Esophagus (tissue), 2 donors: ENCODE measurements at regions not wholly inside any gene's neighbourhood (a gene's known extent, or its start where the extent isn't known, plus 50 kb on each side); places are given as distances from the start of the nearest gene placed in this dataset.
"Not testable (repeated sequence)": the region's sequence is repeated elsewhere in the genome, so short reads cannot be mapped to it uniquely, and the experiment has no call there.

Source experiments
- H3K27ac ChIP-seq, 2 donors: one replicate each; pipeline ENCODE4 v1.5.1; 2013; ENCODE audit warnings: low read depth in 2 of 2, mild to moderate bottlenecking in 2 of 2, inconsistent platforms in 1 of 2, low read length in 1 of 2, moderate library complexity in 1 of 2
- H3K27me3 ChIP-seq, 2 donors: one replicate each; pipeline ENCODE4 v1.6.1; 2013; ENCODE audit warnings: low read length in 2 of 2, control low read depth in 1 of 2, mild to moderate bottlenecking in 1 of 2; ENCODE audit not compliant: insufficient read depth in 2 of 2, control insufficient read depth in 1 of 2
- H3K36me3 ChIP-seq, 2 donors: one replicate each; pipeline ENCODE4 v1.6.1; 2013; ENCODE audit warnings: low read length in 1 of 2; ENCODE audit not compliant: control insufficient read depth in 2 of 2, insufficient read depth in 2 of 2
- H3K4me1 ChIP-seq, 2 donors: one replicate each; pipeline ENCODE4 v1.6.1; 2013; ENCODE audit warnings: low read length in 1 of 2; ENCODE audit not compliant: control insufficient read depth in 2 of 2, insufficient read depth in 2 of 2
- H3K4me3 ChIP-seq, 2 donors: one replicate each; pipeline ENCODE4 v1.5.1; 2013; ENCODE audit warnings: low read length in 2 of 2, mild to moderate bottlenecking in 2 of 2, low read depth in 1 of 2, moderate library complexity in 1 of 2
- H3K9me3 ChIP-seq, 2 donors: one replicate each; pipeline ENCODE4 v1.6.1; 2013; ENCODE audit warnings: mild to moderate bottlenecking in 2 of 2, low read depth in 1 of 2, low read length in 1 of 2, moderate library complexity in 1 of 2; ENCODE audit not compliant: control insufficient read depth in 2 of 2, insufficient read depth in 1 of 2
- WGBS, 2 donors: extraction: QIAGEN DNeasy Blood & Tissue Kit; methylation state at CpG; one replicate each; pipeline ENCODE4 v1.1.7; 2013; 5-methylcytosine and 5-hydroxymethylcytosine counted together
- donor health status: healthy with polysubstance abuse.
- donor health status: Bipolar disorder and iron deficiency.

- H3K27ac ChIP-seq, H3K27me3 ChIP-seq, H3K4me3 ChIP-seq, H3K4me1 ChIP-seq, H3K9me3 ChIP-seq, H3K36me3 ChIP-seq: not testable (repeated sequence)
- WGBS, 2 donors: 98 to 100% methylated on average over 1 of the region's 1 CpG
Observed at GRCh38 chr5:97234380-97234779, 51.3 kb upstream of the RIOK2 start.

GRCh38 chr5:97242341-97242740 lies 59.3 kb upstream of the RIOK2 start:
- H3K4me3 ChIP-seq: no peak overlapping the region
- no peaks in the 10 kb centered on the region for H3K36me3 ChIP-seq
- H3K4me1 ChIP-seq: no peaks in the 10 kb centered on the region
- H3K27me3 ChIP-seq: no peaks in the 10 kb centered on the region
- 74 to 76% methylated on average over 3 of the region's 3 CpGs for WGBS, 2 donors
- H3K9me3 ChIP-seq: no peaks in the 10 kb centered on the region
- no peak overlapping the region for H3K27ac ChIP-seq

- Histone ChIP-seq H3K4me1 (no peaks in the 10 kb centered on the region), H3K27me3 (no peaks in the 10 kb centered on the region), H3K9me3 (no peaks in the 10 kb centered on the region), H3K4me3 (no peak overlapping the region), H3K36me3 (no peaks in the 10 kb centered on the region), H3K27ac (no peak overlapping the region)
- WGBS, 2 donors: 35 to 64% methylated on average over 2 of the region's 2 CpGs
Observed at GRCh38 chr5:97243353-97243752, 60.3 kb upstream of the RIOK2 start.

- Histone ChIP-seq H3K4me3 (no peak overlapping the region), H3K9me3 (no peaks in the 10 kb centered on the region), H3K36me3 (no peaks in the 10 kb centered on the region), H3K4me1 (no peaks in the 10 kb centered on the region), H3K27ac (no peak overlapping the region), H3K27me3 (no peaks in the 10 kb centered on the region)
- WGBS, 2 donors: 77 to 82% methylated on average over 9 of the region's 9 CpGs
Observed at GRCh38 chr5:97245386-97245785, 62.3 kb upstream of the RIOK2 start.

GRCh38 chr5:97250113-97250512 lies 67.1 kb upstream of the RIOK2 start:
- H3K27ac ChIP-seq: no peak overlapping the region
- no peak overlapping the region for H3K4me3 ChIP-seq
- H3K36me3 ChIP-seq: no peaks in the 10 kb centered on the region
- H3K27me3 ChIP-seq: no peaks in the 10 kb centered on the region
- H3K4me1 ChIP-seq: no peaks in the 10 kb centered on the region
- no peaks in the 10 kb centered on the region for H3K9me3 ChIP-seq

GRCh38 chr5:97266076-97266475 lies 83.0 kb upstream of the RIOK2 start:
- H3K27ac ChIP-seq: no peak overlapping the region
- no peaks in the 10 kb centered on the region for H3K4me1 ChIP-seq
- H3K27me3 ChIP-seq: no peaks in the 10 kb centered on the region
- H3K9me3 ChIP-seq: no peaks in the 10 kb centered on the region
- no peak overlapping the region for H3K4me3 ChIP-seq
- H3K36me3 ChIP-seq: no peaks in the 10 kb centered on the region

GRCh38 chr5:97266576-97266975 lies 83.5 kb upstream of the RIOK2 start:
- 50 to 56% methylated on average over 5 of the region's 5 CpGs for WGBS, 2 donors
- Histone ChIP-seq H3K36me3 (no peaks in the 10 kb centered on the region), H3K4me1 (no peaks in the 10 kb centered on the region), H3K27ac (no peak overlapping the region), H3K9me3 (no peaks in the 10 kb centered on the region), H3K4me3 (no peak overlapping the region), H3K27me3 (no peaks in the 10 kb centered on the region)

- 55 to 68% methylated on average over 3 of the region's 3 CpGs for WGBS, 2 donors
- Histone ChIP-seq H3K9me3 (no peaks in the 10 kb centered on the region), H3K4me3 (no peak overlapping the region), H3K4me1 (no peaks in the 10 kb centered on the region), H3K36me3 (no peaks in the 10 kb centered on the region), H3K27me3 (no peaks in the 10 kb centered on the region), H3K27ac (no peak overlapping the region)
Observed at GRCh38 chr5:97267767-97268166, 84.7 kb upstream of the RIOK2 start.

GRCh38 chr5:97276474-97277120 lies 93.5 kb upstream of the RIOK2 start:
- Histone ChIP-seq H3K36me3 (no peaks in the 10 kb centered on the region), H3K4me3 (no peak overlapping the region), H3K27ac (no peak overlapping the region), H3K27me3 (no peaks in the 10 kb centered on the region), H3K9me3 (no peaks in the 10 kb centered on the region), H3K4me1 (no peaks in the 10 kb centered on the region)
- WGBS, 2 donors: 25 to 53% methylated on average over 3 of the region's 3 CpGs

- Histone ChIP-seq H3K36me3 (no peaks in the 10 kb centered on the region), H3K4me3 (no peak overlapping the region), H3K27me3 (no peaks in the 10 kb centered on the region), H3K27ac (no peak overlapping the region), H3K4me1 (no peaks in the 10 kb centered on the region), H3K9me3 (no peaks in the 10 kb centered on the region)
- 89 to 94% methylated on average over 7 of the region's 7 CpGs for WGBS, 2 donors
Observed at GRCh38 chr5:97281257-97281656, 98.2 kb upstream of the RIOK2 start.
